Motor neuron (in vitro differentiated cells): ENCODE measurements at regions not wholly inside any gene's neighbourhood (a gene's known extent, or its start where the extent isn't known, plus 50 kb on each side); places are given as distances from the start of the nearest gene placed in this dataset.

Source experiments
- ATAC-seq, 8 experiments: fragments of 200-7000 bp; cut with Tn5 transposase; replicated peaks in 6 of 8; 2 replicates each; pipeline ENCODE4 v1.8.0; 2021; ENCODE audit warnings: mild to moderate bottlenecking in 8 of 8, moderate library complexity in 8 of 8
- H3K27ac ChIP-seq, 2 donors: fragments of 250-450 bp; sonication (Bioruptor Pico); 2 replicates each; pipeline ENCODE4 v1.9.0; 2021; ENCODE audit warnings: antibody characterized with exemption in 2 of 2, mild to moderate bottlenecking in 2 of 2, moderate library complexity in 1 of 2
- H3K4me1 ChIP-seq, 2 donors: fragments of 250-450 bp; sonication (Bioruptor Pico); replicated peaks in 1 of 2; 2 replicates each; pipeline ENCODE4 v1.6.1; 2021; ENCODE audit warnings: antibody characterized with exemption in 2 of 2, mild to moderate bottlenecking in 2 of 2, moderate library complexity in 1 of 2
- H3K4me3 ChIP-seq, 5 donors: fragments of 250-450 bp; sonication (Bioruptor Pico); 2 replicates each; pipeline ENCODE4 v1.9.0; 2021; ENCODE audit warnings: antibody characterized with exemption in 5 of 5, mild to moderate bottlenecking in 5 of 5, moderate library complexity in 4 of 5
- WGBS, 10 experiments: fragments of 450-650 bp; shearing (Covaris generic); methylation state at CpG; one replicate each; pipeline ENCODE4 v1.0.0; 2022; 5-methylcytosine and 5-hydroxymethylcytosine counted together
- in situ Hi-C, 9 experiments: fragments of 400-800 bp; cut with MboI; loops; one replicate each; pipeline ENCODE4 v1.15.0; 2021; ENCODE audit warnings: low sequenced_read_pairs in 9 of 9, low pct_unique_long_range_greater_than_20kb in 2 of 9; ENCODE audit not compliant: unreplicated experiment in 9 of 9

DNA sequence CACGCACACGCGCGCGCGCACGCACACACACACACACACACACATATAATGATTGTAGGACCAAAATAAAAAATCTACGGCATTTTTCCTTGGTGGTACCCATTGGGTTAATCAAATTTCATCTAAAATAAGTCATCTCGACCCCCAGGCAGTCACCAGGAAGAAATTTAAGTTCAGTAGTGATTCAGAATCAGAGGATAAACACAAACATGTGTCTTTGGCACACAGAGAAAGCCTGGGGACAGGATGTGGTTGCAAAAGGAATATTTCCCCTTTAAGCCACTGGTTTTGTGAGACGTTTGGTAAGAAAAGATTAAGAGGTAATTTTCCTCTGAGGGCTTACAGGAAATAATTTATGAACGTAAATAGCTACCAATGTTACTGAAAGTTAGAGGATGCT lies 171.6 kb upstream of the PIEZO2 start:
- WGBS, 10 experiments = 0 to 100% (median 84%) methylated on average over 1 to 10 of the region's 11 CpGs
- H3K27ac ChIP-seq = no peak overlapping the region
- H3K4me3 ChIP-seq = no peak overlapping the region
- in situ Hi-C loops = no loop called here
- H3K4me1 ChIP-seq = no peaks in the 10 kb centered on the region
- no peak for ATAC-seq

DNA sequence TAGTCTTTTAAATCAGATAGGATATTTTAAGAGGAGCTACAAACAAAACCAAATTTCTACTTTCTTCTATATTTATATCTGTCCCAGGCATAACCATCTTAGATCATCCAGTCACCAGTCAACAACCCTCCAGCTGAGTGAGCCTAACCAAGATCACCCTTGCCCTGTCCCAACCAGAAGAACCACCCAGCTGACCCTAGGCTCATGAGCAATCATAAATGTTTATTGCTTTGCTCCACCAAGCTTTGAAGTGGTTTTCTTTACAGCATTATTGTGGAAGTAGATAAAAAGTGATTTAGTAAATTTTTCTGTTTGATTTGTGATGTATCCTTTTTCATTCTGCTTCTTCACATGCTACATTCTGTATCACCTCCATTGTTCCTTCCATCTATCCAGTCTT lies 167.2 kb upstream of the PIEZO2 start:
- H3K4me1 ChIP-seq = no peaks in the 10 kb centered on the region
- H3K4me3 ChIP-seq = no peak overlapping the region
- H3K27ac ChIP-seq = no peak overlapping the region
- in situ Hi-C loops = no loop called here
- ATAC-seq = no peak

DNA sequence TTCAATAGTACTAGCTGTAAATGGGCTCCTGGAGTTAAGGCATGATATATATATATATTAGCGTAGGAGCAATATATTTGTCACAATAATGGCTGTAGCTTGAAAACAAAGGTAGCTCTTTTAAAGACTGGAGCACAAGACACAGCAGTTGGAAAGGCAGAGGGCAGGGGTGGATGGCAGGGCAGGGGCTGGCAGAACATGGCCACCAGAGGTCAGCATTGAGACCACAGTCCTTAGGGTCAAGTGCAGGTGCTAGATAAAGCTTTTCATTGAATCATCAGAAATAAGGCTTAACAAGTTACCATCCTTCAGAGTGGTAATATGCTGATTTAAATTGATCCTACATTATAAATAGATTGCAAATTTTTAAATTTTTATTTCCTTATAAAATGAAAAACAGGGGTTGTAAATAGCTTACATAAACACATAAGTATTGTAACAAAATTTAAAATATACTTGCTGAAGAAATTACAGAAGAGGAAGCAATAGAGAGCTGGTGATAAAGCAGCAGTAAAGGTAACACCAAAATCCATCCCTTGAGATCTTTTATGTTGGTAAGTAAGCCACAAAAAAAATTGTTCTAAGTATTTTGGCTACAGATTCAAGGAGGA lies 161.2 kb upstream of the PIEZO2 start:
- ATAC-seq = peak in 3 of 8 experiments; percentile 67 to 79 (median 71)
- in situ Hi-C loops = no loop called here

DNA sequence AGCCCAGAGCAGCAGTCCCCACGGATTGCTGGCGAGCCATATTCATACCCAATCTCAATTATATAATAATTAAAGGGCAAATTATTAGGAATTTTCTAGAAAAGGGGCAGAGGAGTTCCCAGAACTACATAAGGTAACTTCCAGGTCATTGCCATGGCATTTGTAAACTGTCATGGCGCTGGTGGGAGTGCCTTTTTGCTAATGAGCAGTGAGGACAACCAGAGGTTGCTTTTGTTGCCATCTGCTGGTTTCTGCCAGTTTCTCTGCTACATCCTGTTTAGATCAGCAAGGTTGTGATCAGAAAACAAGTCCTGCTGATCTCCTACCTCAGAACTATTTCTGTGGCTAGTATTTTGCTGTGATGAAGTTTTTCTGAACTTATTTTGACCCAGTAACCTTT lies 159.8 kb upstream of the PIEZO2 start:
- 56 to 100% (median 86%) methylated on average over 1 to 2 of the region's 3 CpGs; no CpG with 5 or more reads in 5 of the 10 experiments for WGBS, 10 experiments
- H3K4me1 ChIP-seq = no peaks in the 10 kb centered on the region
- no peak overlapping the region for H3K27ac ChIP-seq
- in situ Hi-C loops = no loop called here
- ATAC-seq = peak in 3 of 8 experiments; percentile 40 to 68 (median 57)
- H3K4me3 ChIP-seq = no peak overlapping the region

More for the DNA sequence above, 161.2 kb upstream of the PIEZO2 start:
- WGBS, 10 experiments = 0 to 100% (median 86%) methylated on average over 1 of the region's 1 CpG; no CpG with 5 or more reads in 5 of the 10 experiments
- no peaks in the 10 kb centered on the region for H3K4me1 ChIP-seq
- H3K27ac ChIP-seq = no peak overlapping the region
- no peak overlapping the region for H3K4me3 ChIP-seq

DNA sequence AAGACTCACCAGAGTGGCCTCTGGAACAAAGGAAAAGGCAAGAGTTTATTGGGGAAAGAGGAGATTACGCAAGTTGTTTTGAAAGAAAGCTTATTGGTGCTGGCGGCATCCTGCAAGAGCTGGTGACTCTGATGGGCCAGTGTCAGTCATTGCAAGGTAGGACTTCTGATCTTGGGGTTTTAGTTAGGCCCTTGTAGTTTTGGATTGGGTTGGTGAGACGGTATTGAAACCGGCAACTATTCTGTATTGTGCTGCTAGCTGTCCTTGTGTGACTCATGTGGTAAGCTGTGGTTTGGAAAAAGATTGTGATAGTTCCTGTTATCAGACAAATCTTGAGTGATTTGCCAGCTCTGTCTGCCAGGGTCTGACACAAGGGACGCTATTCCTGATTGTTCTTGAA lies 159.1 kb upstream of the PIEZO2 start:
- no peak for ATAC-seq
- 71 to 95% (median 82%) methylated on average over 3 to 5 of the region's 5 CpGs; no CpG with 5 or more reads in 1 of the 10 experiments for WGBS, 10 experiments
- in situ Hi-C loops = no loop called here
- no peak overlapping the region for H3K27ac ChIP-seq
- no peaks in the 10 kb centered on the region for H3K4me1 ChIP-seq
- H3K4me3 ChIP-seq = no peak overlapping the region

DNA sequence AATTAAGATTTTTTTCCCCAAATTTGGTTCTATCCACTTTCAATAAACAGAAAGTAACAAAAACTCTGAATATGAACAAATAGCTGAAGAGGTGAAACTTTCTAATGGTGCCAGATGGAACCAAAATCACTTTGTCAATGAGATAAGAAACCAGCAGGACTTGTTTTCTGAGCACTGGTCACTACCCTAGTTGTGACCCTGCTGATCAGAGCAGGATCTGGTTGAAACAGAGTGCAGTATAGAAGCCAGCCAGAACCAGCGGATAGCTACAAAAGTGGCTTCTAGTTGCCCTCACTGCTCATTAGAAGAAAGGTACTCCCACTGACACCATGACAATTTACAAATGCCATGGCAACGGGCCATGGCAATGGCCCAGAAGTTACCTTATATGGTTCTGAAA lies 158.3 kb upstream of the PIEZO2 start:
- no peak overlapping the region for H3K27ac ChIP-seq
- no peak for ATAC-seq
- no peak overlapping the region for H3K4me3 ChIP-seq
- in situ Hi-C loops = no loop called here
- no peaks in the 10 kb centered on the region for H3K4me1 ChIP-seq
- WGBS, 10 experiments = 20 to 100% (median 83%) methylated on average over 1 to 2 of the region's 2 CpGs; no CpG with 5 or more reads in 3 of the 10 experiments

DNA sequence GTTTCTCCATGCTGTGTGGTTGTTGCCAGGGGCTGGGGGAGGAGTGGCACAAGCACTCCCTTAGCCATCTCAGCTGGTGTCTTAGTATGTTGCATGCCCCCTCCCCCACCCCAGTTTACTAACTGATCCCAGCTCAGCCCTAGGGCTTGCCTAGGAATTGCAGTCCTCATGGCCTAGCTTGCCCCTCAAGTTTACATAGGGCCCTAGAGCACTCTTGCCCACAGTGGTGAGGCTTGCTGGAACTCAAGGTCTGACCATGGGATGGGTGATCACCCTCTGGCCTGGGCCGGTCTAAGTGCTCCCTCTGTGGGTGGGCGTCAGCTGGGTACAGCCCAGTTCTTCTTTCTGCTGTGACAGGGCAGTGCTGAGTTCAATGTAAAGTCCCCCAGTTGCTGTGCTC lies 156.1 kb upstream of the PIEZO2 start:
- Histone ChIP-seq H3K4me1 (no peaks in the 10 kb centered on the region), H3K27ac (no peak overlapping the region), H3K4me3 (no peak overlapping the region)
- in situ Hi-C loops = no loop called here
- ATAC-seq = peak in 1 of 8 experiments; percentile 30
- WGBS, 10 experiments = 100% methylated on average over 1 of the region's 2 CpGs; no CpG with 5 or more reads in 9 of the 10 experiments

DNA sequence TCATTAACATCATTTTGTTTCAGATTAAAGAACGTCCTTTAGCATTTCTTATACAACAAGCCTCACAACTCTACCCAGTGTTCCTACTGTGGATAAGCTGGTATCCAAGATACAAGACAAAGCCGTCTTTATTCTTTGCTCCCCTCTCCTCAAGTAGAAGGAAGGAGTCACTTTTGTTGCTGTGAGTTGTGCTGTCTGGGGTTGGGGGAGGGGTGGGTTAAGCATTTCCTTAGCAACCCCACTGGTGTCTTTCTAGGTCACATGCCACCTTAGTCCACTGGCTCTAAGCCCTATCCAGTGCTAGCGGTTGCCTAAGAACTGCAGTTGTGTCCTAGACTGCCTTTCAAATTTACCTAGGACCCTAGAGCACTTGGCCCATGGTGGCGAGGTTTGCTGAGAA lies 155.6 kb upstream of the PIEZO2 start:
- H3K4me1 ChIP-seq = no peaks in the 10 kb centered on the region
- ATAC-seq = peak in 1 of 8 experiments; percentile 72
- in situ Hi-C loops = no loop called here

DNA sequence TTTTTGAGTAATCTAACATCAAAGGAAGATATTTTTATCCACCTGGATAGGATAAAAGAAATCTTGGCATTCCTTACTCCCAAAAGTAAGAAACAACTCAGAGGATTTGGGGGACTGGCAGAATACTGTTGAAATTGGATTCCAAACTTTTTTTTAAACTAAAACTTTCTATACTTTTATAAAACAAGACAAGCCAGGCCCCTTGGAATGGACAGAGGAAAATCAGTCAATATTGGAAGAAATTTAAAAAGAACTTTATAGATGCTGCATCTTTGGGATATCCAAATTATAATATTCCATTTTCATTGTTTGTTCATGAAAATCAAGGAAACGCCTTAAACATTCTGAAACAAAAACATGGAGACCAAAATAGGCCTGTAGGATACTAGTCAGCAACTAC lies 147.6 kb upstream of the PIEZO2 start:
- H3K4me1 ChIP-seq = no peaks in the 10 kb centered on the region
- 25 to 80% (median 63%) methylated on average over 1 of the region's 1 CpG; no CpG with 5 or more reads in 4 of the 10 experiments for WGBS, 10 experiments
- H3K4me3 ChIP-seq = no peak overlapping the region
- no peak for ATAC-seq
- in situ Hi-C loops = no loop called here
- no peak overlapping the region for H3K27ac ChIP-seq

More for the DNA sequence above, 155.6 kb upstream of the PIEZO2 start:
- Histone ChIP-seq H3K4me3 (no peak overlapping the region), H3K27ac (no peak overlapping the region)
- WGBS, 10 experiments = 10 to 100% (median 72%) methylated on average over 1 to 4 of the region's 4 CpGs; no CpG with 5 or more reads in 1 of the 10 experiments

DNA sequence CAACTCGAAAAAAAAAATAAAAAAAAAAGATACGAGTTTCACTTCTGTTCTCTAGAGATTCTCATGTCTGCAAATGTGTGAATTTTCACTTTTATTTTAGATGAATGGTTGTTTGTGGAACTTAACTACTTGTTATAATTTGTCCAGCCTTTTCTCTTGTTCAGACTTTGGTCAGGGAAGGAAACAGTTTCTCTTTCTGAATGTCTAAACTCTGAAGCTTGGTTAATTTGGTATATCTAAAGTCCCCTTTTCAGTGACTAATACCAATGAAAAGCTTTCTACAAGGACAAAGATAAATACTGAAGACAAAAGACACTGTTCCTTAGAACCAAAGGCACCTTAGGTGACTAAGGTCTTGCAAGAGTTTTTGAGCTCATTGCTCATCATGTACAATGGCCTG lies 144.4 kb upstream of the PIEZO2 start:
- 59 to 100% (median 61%) methylated on average over 1 to 2 of the region's 2 CpGs; no CpG with 5 or more reads in 3 of the 10 experiments for WGBS, 10 experiments
- H3K4me3 ChIP-seq = no peak overlapping the region
- in situ Hi-C loops = no loop called here
- no peaks in the 10 kb centered on the region for H3K4me1 ChIP-seq
- H3K27ac ChIP-seq = no peak overlapping the region
- no peak for ATAC-seq

DNA sequence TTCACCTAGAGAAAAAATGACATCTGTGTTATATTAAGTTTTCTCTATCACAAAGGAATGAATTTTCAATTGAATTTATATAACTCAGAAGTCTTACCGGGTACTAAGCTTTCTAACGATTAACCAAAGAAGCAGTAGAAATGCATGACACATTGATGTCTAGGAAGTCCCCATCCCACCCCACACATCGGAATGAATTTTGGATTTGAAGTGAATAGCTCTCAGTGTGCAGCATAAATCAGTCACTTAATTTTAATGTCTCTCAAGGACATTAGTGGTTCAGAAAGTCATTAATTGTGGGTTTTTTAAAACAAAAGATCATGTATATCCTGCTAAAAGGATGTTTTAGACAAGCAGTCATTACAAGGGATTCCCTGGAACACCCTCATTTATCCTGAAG lies 141.4 kb upstream of the PIEZO2 start:
- WGBS, 10 experiments = 0 to 100% (median 78%) methylated on average over 1 to 3 of the region's 3 CpGs; no CpG with 5 or more reads in 1 of the 10 experiments
- Histone ChIP-seq H3K27ac (no peak overlapping the region), H3K4me3 (no peak overlapping the region), H3K4me1 (no peaks in the 10 kb centered on the region)
- ATAC-seq = no peak
- in situ Hi-C loops = no loop called here

DNA sequence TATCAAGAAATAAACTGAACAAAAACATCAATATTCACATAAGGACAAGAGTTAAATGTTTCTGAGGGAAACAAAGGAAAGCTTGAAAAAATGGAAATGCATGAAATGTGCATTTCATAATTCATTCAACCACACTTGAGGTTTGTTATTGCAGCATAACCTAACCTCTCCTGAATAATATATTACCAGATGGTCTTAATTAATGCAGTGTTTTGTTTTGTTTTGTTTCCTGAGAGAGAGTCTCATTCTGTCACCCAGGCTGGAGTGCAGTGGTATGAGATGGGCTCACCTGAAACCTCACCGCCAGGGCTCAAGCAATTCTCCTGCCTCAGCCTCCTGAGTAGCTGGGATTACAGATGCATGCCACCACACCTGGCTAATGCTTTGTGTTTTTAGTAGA lies 139.9 kb upstream of the PIEZO2 start:
- 80 to 100% (median 100%) methylated on average over 1 of the region's 1 CpG; no CpG with 5 or more reads in 7 of the 10 experiments for WGBS, 10 experiments
- peak in 3 of 8 experiments; percentile 66 to 79 (median 73) for ATAC-seq

DNA sequence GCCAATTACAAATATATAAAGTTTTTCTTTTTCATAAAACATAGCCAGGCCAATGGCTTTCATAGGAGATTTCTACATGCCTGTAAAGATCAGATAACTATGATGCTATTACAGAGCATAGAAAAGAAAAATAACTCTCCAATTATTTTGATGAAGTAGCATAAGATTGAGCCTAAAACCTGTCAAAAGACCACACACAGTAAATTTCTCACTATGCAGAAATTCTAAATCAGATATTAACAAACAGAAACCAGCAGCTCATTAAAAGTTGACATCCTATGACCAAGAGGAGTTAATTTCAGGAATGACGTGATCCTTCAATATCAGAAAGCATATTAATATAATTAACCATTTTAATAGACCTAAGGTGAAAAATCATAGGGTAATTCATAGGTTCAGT lies 139.0 kb upstream of the PIEZO2 start:
- Histone ChIP-seq H3K4me1 (no peaks in the 10 kb centered on the region), H3K27ac (no peak overlapping the region), H3K4me3 (no peak overlapping the region)
- in situ Hi-C loops = no loop called here
- no peak for ATAC-seq
- 83 to 100% (median 100%) methylated on average over 1 of the region's 1 CpG; no CpG with 5 or more reads in 2 of the 10 experiments for WGBS, 10 experiments

More for the DNA sequence above, 139.9 kb upstream of the PIEZO2 start:
- H3K27ac ChIP-seq = no peak overlapping the region
- H3K4me1 ChIP-seq = no peaks in the 10 kb centered on the region
- no peak overlapping the region for H3K4me3 ChIP-seq
- in situ Hi-C loops = no loop called here

DNA sequence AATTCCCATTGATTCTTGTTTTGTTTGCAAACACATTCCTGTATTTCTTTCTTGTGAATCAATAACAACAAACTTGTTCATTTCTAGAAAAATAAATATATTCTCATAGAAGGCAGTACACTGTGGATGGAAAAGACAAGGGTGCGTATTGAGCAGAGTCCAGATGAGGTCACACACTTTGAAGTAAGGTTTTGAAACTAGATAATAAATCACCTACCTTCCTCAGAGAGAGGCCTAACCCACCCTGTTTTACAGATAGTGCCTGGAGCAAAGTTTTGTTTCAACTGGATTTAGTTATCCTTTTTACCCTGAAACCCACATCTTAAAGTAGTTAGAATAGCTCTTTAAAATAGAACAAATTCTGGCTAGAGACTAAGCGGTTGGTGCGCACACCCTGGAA lies 137.1 kb upstream of the PIEZO2 start:
- 85 to 100% (median 100%) methylated on average over 1 to 3 of the region's 3 CpGs; no CpG with 5 or more reads in 1 of the 10 experiments for WGBS, 10 experiments
- no peak for ATAC-seq
- Histone ChIP-seq H3K27ac (no peak overlapping the region), H3K4me1 (no peaks in the 10 kb centered on the region), H3K4me3 (no peak overlapping the region)
- in situ Hi-C loops = no loop called here
